ENCODE measurements at regions not wholly inside any gene's neighbourhood (a gene's known extent, or its start where the extent isn't known, plus 50 kb on each side); places are given as distances from the start of the nearest gene placed in this dataset.

GRCh38 chr7:14092331-14092730 lies 102.9 kb upstream of the ETV1 start:
- TF ChIP-seq EZH2 (IDR thresholded peaks at IDR 0.05; ENCODE audit: insufficient read depth, poor library complexity, severe bottlenecking) (no peak), EZH2phosphoT487 (IDR thresholded peaks at IDR 0.05; ENCODE audit: insufficient read depth, low read depth) (no peak)

All from GM23248 (cell line).